ENCODE measurements at regions not wholly inside any gene's neighbourhood (a gene's known extent, or its start where the extent isn't known, plus 50 kb on each side); places are given as distances from the start of the nearest gene placed in this dataset.

- TF ChIP-seq EZH2 (IDR thresholded peaks at IDR 0.05; ENCODE audit: insufficient read depth, poor library complexity, severe bottlenecking), result no peak
- TF ChIP-seq EZH2phosphoT487 (IDR thresholded peaks at IDR 0.05; ENCODE audit: insufficient read depth, low read depth), result no peak
These were observed 110.6 kb upstream of the DLX2 start for GRCh38 chr2:172213116-172213860.

All from GM23248 (cell line).